ENCODE measurements at regions not wholly inside any gene's neighbourhood (a gene's known extent, or its start where the extent isn't known, plus 50 kb on each side); places are given as distances from the start of the nearest gene placed in this dataset.

GRCh38 chr12:42780671-42781070 is 191.1 kb upstream of the PRICKLE1 start:
- DNase-seq: no peak

- DNase-seq: no peak
Observed at GRCh38 chr12:42779186-42779859, 189.8 kb upstream of the PRICKLE1 start.

DNA sequence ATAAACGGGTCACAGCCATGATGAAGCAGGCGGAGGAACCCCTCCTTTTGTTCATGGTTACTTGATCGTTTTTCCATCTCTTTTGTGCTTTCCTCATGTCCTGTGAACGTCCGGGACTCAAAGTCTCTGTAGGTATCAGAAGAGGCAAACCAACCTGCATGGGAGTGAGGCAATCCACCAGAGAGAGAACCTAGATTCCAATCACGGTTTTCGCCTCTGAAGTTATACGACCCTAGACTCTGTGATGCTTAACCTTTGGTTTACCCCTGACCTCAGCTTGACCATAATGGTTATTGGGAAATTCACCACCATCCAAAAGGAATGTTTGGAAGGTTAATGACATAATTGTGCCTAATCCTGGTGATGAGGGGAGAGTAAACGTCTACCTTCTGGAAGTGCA is 186.8 kb upstream of the PRICKLE1 start:
- DNase-seq: no peak

GRCh38 chr12:42774238-42774637 is 184.7 kb upstream of the PRICKLE1 start:
- DNase-seq: no peak

GRCh38 chr12:42770261-42770660 is 180.7 kb upstream of the PRICKLE1 start:
- DNase-seq: no peak

DNA sequence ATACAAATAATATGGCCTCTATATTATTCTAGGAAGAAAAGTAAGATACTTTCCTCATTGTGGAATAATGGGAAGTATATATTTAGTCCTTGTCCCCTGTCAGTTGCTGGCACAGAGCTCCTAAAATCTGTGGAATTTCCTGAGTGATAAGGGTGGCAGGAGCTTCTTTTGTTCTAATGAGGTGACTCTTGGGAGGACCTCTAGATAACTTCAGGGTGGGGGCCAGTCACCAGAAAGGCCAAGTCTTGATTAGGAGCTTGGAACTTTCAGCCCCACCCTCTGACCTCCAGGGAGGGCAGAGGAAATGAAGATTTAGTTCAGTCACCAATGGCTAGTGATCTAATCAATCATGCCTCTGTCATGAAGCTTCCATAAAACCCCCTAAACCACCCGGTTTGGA is 179.9 kb upstream of the PRICKLE1 start:
- no peak for DNase-seq

- no peak for DNase-seq
Observed at GRCh38 chr12:42767998-42768397, 178.5 kb upstream of the PRICKLE1 start.

DNA sequence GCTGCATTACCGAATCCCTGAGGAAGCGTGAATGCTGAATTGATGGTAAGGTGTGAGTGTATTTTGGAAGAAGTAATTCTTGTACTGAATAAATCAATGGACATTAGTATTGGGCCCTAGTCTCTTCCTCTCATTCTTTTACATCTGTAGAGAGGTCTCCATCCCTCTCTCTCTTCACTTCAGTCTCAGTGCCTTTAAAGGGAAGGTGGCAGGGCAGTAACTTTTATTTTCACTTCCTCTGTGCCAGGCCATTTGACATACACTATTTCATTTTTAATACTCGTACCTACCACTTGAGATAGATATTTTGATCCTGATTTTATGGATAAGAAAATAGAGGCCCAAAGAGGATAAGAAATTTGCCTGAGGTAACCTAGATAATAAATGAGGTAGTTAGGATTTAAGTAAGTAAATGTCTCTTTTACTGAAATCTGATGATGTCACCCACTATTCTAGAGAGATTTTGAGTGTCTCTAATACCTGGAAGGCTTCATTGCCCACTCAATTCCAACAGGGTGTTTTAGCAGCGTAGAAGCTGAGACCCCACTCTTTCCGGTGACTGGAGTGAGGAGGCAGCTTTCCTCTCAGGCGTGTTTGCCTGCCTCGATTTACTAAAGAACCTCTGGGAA is 177.9 kb upstream of the PRICKLE1 start:
- DNase-seq: no peak

- DNase-seq: no peak
Observed at GRCh38 chr12:42766754-42767153, 177.2 kb upstream of the PRICKLE1 start.

- no peak for DNase-seq
Observed at GRCh38 chr12:42766026-42766425, 176.5 kb upstream of the PRICKLE1 start.

GRCh38 chr12:42763682-42764081 is 174.1 kb upstream of the PRICKLE1 start:
- no peak for DNase-seq

DNA sequence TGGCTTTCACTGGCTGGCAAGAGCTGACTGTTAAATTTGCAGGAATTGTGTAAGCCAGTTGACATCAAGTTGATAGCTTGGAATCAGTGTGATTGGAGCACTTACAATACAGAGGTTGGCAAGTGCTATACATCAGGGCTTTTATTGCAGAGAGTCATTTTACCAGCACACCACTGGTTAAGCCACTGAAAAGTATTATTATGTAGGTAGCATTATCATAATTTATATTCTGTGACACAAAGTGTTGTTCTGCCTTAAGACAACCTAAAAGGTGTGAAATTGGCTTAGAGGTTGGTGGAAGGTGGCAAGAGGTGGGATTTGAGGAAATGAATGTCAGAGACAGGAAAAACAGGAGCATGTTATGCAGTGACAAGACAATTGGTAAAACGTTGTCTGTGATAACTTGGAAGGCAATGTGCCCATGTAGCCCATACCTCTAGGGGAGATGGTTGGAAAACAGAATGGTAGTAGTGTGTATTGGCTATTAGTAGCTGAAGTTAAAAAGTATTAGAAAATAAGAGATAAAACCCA is 172.9 kb upstream of the PRICKLE1 start:
- DNase-seq: no peak

DNA sequence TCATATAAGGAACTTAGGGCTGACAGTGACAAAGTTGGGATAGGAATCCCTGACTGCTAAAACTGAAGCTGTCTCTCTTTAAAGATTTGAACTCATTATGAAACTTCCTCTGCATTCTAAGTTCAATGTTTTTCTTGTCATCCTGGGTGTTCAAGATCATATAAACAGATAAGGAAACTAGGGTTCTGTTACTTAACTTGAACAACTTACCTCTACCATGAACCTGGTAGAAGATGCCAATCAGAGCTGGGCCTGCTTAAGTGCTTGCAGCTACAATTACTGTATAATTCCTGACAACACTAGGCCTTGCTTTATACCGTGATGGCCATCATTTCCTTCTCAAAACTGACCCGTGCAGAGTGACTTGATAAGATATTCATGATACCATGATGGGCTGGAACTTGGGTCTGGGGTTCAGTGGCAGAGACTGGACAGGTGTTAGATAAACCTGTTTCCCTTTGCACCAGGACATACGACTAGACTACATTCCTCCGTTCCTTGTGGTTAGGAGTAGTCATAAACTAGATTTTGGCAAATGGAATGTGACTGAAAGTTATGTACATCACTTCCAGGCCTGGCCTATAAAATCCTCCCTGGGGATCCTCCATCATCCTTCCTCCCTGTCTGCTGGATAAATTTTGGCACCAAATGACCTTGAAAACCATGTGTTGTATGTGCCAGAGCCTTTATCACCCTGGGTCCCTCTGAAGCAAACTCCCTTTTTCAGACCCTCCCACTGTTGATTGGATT is 172.2 kb upstream of the PRICKLE1 start:
- no peak for DNase-seq

GRCh38 chr12:42761086-42761485 is 171.5 kb upstream of the PRICKLE1 start:
- DNase-seq: no peak

DNA sequence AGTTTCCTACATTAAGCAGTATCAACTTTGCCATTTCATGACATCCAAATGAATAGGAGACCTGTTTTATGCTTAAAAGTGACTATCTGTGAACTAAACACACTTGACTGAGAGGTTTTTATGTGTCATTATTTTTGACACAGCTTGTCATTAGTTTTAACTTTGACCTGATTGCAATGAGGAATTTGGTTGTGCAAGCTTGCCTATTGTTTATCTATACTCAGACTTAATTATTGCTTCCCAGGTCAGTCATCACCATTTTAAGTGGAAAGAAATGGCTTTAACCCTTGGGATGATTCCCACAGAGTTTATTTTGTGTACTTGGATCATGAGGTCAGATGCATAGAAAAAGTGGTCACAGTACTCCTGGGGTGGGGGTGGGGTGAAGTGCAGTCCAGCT is 171.0 kb upstream of the PRICKLE1 start:
- no peak for DNase-seq

- DNase-seq: no peak
Observed at GRCh38 chr12:42759622-42760273, 170.2 kb upstream of the PRICKLE1 start.

DNA sequence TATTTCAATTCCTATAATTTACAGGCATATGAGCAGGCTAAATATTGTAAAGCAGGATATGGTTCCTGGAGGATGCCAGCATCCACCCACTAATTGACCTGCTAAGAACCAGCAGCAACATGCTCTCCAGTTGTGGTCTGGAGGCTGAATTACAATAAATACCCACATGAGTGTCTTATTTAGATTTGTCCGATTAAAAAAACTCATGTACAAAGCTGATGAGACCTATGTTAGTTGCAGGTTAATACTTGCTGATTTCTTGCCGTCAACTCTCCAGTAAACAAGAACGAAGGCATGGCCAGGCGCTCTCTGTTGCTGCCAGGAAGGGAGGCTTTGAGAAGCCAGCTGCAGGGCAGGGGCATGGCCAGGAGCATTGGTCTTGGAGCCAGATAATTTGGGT is 169.3 kb upstream of the PRICKLE1 start:
- DNase-seq: no peak

GRCh38 chr12:42757624-42758119 is 168.1 kb upstream of the PRICKLE1 start:
- no peak for DNase-seq

DNA sequence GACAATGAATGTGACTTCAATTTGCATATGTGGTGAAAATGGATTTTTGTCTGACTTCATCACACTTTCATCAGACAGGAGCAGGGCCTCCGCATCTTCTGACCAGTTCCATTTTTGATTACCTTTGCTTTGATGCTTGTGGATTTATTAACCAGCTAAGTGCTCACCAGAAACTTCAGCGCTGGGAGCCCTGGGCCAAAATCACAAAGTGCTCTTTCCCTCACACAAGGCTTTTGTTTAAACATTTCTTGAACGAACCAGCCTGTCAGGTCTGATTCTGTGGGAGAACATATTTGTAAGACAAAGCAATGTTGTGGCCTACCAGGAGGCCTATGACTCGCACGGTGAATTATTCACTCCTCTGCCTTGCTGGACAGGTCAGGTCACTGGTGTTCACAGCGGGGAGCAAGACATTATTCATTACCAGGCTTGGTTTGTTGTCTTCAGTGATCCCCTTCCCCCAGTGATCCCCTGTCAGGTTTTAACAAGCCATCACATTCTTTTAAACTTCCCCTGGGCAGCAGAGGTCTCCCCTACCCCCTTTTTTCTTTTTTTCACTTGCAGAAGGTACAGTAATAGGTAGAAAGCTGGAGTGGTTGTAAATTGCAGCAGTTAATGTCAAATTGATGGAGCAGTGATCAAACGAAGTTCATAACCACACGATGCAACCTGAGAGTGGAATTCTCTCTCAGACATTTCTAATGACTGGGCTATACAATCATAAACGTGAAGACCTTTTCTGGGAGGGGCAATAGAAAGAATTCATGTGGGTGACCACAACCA is 167.5 kb upstream of the PRICKLE1 start:
- no peak for DNase-seq

GRCh38 chr12:42750356-42750755 is 160.8 kb upstream of the PRICKLE1 start:
- no peak for DNase-seq

- no peak for DNase-seq
Observed at GRCh38 chr12:42749239-42749638, 159.7 kb upstream of the PRICKLE1 start.

GRCh38 chr12:42744539-42745182 is 155.1 kb upstream of the PRICKLE1 start:
- no peak for DNase-seq

All from NCI-H526 (cell line).